ENCODE measurements at regions not wholly inside any gene's neighbourhood (a gene's known extent, or its start where the extent isn't known, plus 50 kb on each side); places are given as distances from the start of the nearest gene placed in this dataset.
"Not testable (repeated sequence)": the region's sequence is repeated elsewhere in the genome, so short reads cannot be mapped to it uniquely, and the experiment has no call there.

DNA sequence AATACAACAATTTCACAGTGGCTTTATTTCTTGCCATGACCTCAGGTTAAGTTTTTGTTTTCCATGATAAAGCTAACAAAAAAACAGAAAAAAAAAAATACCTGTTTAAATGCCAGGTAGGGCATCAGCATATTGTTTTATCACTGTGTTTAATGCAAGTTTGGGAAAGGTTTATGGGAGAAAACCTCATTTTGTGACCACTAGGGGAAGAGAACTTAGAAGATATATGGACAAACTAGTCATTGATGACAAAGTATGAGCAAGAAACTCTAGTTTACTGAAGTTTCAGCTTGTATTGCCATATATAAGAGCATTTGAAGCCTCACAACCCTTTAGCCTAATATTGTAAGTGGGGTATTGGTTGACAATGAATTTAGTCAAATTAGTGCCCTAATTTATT is 1431.4 kb upstream of the CDH18 start:
- TF ChIP-seq, protein P1, sequence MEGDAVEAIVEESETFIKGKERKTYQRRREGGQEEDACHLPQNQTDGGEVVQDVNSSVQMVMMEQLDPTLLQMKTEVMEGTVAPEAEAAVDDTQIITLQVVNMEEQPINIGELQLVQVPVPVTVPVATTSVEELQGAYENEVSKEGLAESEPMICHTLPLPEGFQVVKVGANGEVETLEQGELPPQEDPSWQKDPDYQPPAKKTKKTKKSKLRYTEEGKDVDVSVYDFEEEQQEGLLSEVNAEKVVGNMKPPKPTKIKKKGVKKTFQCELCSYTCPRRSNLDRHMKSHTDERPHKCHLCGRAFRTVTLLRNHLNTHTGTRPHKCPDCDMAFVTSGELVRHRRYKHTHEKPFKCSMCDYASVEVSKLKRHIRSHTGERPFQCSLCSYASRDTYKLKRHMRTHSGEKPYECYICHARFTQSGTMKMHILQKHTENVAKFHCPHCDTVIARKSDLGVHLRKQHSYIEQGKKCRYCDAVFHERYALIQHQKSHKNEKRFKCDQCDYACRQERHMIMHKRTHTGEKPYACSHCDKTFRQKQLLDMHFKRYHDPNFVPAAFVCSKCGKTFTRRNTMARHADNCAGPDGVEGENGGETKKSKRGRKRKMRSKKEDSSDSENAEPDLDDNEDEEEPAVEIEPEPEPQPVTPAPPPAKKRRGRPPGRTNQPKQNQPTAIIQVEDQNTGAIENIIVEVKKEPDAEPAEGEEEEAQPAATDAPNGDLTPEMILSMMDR (IDR thresholded peaks at IDR 0.05; ENCODE audit: insufficient read depth, low read depth, low read length), result no peak
- ChIA-PET CTCF (no interaction called here), POLR2A (no interaction called here)
- H3K27me3 ChIP-seq (ENCODE audit: control insufficient read depth, insufficient read depth, low read length), result no peaks in the 10 kb centered on the region
- no peaks in the 10 kb centered on the region for H3K36me3 ChIP-seq (ENCODE audit: control insufficient read depth, insufficient read depth, low read length)
- no peak for DNase-seq (ENCODE audit: low read depth)
- no peak overlapping the region for H3K4me3 ChIP-seq (ENCODE audit: low read depth, low read length)

DNA sequence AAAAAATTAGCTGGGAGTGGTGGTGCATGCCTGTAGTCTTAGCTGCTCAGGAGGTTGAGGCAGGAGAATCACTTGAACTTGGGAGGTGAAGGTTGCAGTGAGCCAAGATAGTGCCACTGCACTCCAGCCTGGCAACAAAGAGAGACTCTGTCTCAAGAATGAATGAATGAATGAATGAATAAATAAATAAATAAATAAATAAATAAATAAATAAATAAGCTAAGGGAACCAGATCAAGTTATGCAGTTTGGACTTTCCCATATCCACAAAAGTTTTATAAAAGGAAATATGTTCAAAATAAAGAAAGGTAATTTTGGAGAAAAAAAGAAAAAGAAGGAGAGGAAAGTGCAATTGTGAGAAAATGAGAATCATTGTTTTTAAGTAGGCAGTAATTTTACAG is 1414.1 kb upstream of the CDH18 start:
- DNase-seq (ENCODE audit: low read depth); POLR2A ChIA-PET; H3K27me3 ChIP-seq (ENCODE audit: control insufficient read depth, insufficient read depth, low read length); H3K4me3 ChIP-seq (ENCODE audit: low read depth, low read length); H3K36me3 ChIP-seq (ENCODE audit: control insufficient read depth, insufficient read depth, low read length); CTCF ChIA-PET: not testable (repeated sequence)

DNA sequence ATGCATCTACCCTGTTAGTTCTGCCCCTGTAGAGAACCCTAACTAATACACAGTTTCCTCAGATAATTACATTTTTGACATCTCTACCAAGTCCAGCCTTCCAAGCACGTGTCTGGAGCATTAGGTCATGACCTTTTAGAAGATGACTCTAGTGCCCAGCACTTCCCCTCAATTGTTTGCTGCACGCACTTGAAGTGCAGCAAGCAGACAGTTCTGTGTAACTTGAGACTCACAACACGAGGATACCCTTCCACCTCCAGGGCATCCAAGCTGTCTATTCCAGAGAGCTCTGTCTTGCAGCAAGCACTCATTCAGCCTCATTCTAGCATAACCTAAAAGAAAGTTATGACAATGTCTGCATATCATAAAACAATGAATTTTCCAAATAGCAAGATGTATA is 1410.5 kb upstream of the CDH18 start:
- POLR2A ChIA-PET, result no interaction called here
- DNase-seq (ENCODE audit: low read depth), result no peak
- Histone ChIP-seq H3K4me3 (ENCODE audit: low read depth, low read length) (no peak overlapping the region), H3K27me3 (ENCODE audit: control insufficient read depth, insufficient read depth, low read length) (no peaks in the 10 kb centered on the region), H3K36me3 (ENCODE audit: control insufficient read depth, insufficient read depth, low read length) (no peaks in the 10 kb centered on the region)
- CTCF ChIA-PET, result no interaction called here
- TF ChIP-seq, protein P1 (IDR thresholded peaks at IDR 0.05; ENCODE audit: insufficient read depth, low read depth, low read length), result no peak

DNA sequence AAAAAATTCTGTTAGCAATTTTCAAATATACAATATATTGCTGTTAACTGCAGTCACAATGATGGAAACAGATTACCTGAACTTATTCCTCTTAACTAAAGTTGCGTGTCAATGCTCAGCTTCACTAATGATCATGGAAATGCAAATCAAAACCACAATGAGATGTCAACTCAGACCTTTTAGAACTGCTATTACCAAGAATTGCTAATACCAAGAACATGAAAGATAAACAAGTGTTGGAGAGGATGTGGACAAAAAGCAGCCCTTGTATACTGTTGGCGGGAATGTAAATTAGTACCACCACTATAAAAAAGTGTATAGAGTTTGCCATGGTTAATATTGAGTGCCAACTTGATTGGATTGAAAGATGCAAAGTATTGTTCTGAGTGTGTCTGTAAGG is 1409.7 kb upstream of the CDH18 start:
- Histone ChIP-seq H3K36me3 (ENCODE audit: control insufficient read depth, insufficient read depth, low read length) (no peaks in the 10 kb centered on the region), H3K4me3 (ENCODE audit: low read depth, low read length) (no peak overlapping the region), H3K27me3 (ENCODE audit: control insufficient read depth, insufficient read depth, low read length) (no peaks in the 10 kb centered on the region)
- CTCF ChIA-PET, result no interaction called here
- TF ChIP-seq, protein P1 (IDR thresholded peaks at IDR 0.05; ENCODE audit: insufficient read depth, low read depth, low read length), result no peak
- POLR2A ChIA-PET, result no interaction called here
- no peak for DNase-seq (ENCODE audit: low read depth)

DNA sequence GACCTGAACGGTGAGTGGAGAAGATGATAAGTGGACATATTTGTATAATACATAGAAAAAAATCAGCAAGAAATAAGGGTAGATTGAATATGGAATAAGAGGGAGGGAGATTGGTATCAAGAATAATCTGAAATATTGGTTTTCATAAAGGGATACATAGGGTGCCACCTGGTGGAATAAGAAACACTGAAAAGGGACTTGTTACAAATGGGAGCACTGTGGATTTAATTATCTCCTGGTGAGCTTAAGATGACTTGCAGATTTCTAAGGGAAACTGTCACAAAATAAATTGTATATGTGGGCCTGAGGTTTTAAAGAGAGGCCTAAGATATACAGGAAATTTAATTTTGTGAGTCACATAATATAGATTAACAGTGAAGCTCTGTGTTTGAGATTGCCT is 1403.5 kb upstream of the CDH18 start:
- Histone ChIP-seq H3K27me3 (ENCODE audit: control insufficient read depth, insufficient read depth, low read length) (no peaks in the 10 kb centered on the region), H3K4me3 (ENCODE audit: low read depth, low read length) (no peak overlapping the region), H3K36me3 (ENCODE audit: control insufficient read depth, insufficient read depth, low read length) (no peaks in the 10 kb centered on the region)
- DNase-seq (ENCODE audit: low read depth), result no peak
- ChIA-PET POLR2A (no interaction called here), CTCF (no interaction called here)
- TF ChIP-seq, protein P1 (IDR thresholded peaks at IDR 0.05; ENCODE audit: insufficient read depth, low read depth, low read length), result no peak

DNA sequence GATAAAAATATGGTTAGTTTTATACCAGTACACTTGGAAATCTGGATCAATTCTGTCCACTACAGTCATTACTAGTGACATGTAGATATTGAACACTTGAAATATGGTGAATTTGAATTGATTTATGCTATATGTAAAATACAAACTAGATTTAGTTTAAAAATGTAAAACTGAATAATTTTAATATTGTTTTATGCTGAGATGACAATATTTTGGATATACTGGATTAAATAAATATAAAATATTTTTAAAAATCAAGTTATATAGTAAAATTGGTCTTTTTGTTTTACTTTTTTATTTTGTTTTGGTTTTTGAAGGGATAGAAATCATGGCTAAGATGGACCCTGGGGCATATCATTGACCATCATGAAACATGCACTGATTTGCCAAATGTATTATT is 1372.8 kb upstream of the CDH18 start:
- CTCF ChIA-PET; H3K36me3 ChIP-seq (ENCODE audit: control insufficient read depth, insufficient read depth, low read length); DNase-seq (ENCODE audit: low read depth); POLR2A ChIA-PET; H3K27me3 ChIP-seq (ENCODE audit: control insufficient read depth, insufficient read depth, low read length); H3K4me3 ChIP-seq (ENCODE audit: low read depth, low read length): not testable (repeated sequence)

DNA sequence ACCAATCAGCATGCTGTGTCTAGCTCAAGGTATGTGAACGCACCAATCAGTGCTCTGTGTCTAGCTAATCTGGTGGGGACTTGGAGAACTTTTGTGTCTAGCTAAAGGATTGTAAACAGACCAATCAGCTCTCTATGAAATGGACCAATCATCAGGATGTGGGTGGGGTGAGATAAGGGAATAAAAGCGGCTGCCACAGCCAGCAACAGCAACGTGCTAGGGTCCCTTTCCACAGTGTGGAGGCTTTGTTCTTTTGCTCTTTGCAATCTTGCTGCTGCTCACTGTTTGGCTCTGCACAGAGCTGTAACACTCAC is 1353.9 kb upstream of the CDH18 start:
- CTCF ChIA-PET, POLR2A ChIA-PET: not testable (repeated sequence)

DNA sequence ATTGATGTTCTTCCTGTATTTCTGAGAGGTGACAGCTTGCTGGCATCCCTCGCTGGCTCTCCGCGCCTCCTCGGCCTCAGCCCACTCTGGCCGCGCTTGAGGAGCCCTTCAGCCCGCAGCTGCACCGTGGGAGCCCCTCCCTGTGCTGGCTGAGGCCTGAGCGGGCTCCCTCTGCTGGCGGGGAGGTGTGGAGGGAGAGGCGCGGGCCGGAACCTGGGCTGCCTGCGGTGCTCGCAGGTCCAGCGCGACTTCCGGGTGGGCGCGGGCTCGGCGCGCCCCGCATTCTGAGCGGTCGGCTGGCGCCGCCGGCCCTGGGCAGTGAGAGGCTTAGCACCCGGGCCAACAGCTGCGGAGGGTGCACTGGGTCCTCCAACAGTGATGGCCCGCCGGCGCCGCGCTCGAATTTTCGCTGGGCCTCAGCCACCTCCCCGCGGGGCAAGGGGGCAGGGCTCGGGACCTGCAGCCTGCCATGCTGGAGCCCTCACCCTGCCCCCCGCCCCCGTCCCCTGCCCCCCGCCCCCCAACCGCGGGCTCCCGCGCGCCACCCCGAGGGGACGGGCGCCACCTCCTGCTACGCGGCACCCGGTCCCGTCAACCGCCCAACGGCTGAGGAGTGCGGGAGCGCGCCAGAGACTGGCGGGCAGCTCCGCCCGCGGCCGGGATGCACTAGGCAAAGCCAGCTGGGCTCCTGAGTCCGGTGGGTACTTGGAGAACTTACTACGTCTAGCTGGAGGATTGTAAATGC is 1353.4 kb upstream of the CDH18 start:
- H3K4me3 ChIP-seq (ENCODE audit: low read depth, low read length), result peak overlapping the region; percentile 35
- H3K27me3 ChIP-seq (ENCODE audit: control insufficient read depth, insufficient read depth, low read length); H3K36me3 ChIP-seq (ENCODE audit: control insufficient read depth, insufficient read depth, low read length); DNase-seq (ENCODE audit: low read depth); POLR2A ChIA-PET; CTCF ChIA-PET: not testable (repeated sequence)

More for the DNA sequence above, 1353.9 kb upstream of the CDH18 start:
- H3K27me3 ChIP-seq (ENCODE audit: control insufficient read depth, insufficient read depth, low read length); DNase-seq (ENCODE audit: low read depth); H3K36me3 ChIP-seq (ENCODE audit: control insufficient read depth, insufficient read depth, low read length); H3K4me3 ChIP-seq (ENCODE audit: low read depth, low read length): not testable (repeated sequence)

DNA sequence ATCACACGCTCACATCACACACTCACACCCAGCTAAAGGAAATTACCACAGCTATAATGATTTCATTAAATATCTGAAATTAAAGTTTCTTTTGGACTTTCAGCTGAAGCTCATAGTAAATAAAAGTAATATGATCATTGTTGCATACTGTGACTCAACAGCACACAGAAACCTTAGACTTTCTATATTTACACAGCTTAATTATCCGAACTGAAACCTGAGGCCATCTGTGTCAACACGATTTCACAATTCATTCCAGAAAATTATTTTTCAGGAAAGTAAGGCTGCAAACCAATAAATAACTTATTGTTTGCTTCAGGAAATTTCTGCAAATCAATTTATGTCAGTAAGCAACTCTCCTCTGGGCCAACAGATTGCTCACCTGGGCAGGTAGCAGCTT is 1352.2 kb upstream of the CDH18 start:
- H3K27me3 ChIP-seq (ENCODE audit: control insufficient read depth, insufficient read depth, low read length); POLR2A ChIA-PET; H3K4me3 ChIP-seq (ENCODE audit: low read depth, low read length); CTCF ChIA-PET; H3K36me3 ChIP-seq (ENCODE audit: control insufficient read depth, insufficient read depth, low read length); DNase-seq (ENCODE audit: low read depth): not testable (repeated sequence)

DNA sequence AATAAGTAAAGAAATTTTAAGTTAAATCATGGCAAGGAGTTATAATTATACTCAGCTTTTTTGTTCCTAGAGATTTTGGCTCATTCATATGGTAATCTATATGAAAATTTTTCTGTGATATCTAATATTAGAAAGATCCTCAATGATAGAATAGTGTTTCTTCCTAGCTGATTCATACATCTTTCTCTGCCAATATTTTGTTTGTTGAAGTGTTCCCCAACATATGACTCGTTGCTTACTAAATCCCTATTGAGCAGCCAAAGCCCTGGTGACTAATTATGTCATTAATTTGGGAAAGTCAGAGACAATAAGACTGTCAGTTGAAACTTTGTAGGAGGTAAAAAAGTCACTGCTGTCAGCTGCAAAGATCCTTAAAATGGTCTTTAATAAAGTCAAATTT is 1348.5 kb upstream of the CDH18 start:
- POLR2A ChIA-PET; DNase-seq (ENCODE audit: low read depth); H3K4me3 ChIP-seq (ENCODE audit: low read depth, low read length); H3K36me3 ChIP-seq (ENCODE audit: control insufficient read depth, insufficient read depth, low read length); CTCF ChIA-PET; H3K27me3 ChIP-seq (ENCODE audit: control insufficient read depth, insufficient read depth, low read length): not testable (repeated sequence)

All from BJ (cell line).